H1 (cell line): ENCODE measurements at regions not wholly inside any gene's neighbourhood (a gene's known extent, or its start where the extent isn't known, plus 50 kb on each side); places are given as distances from the start of the nearest gene placed in this dataset.

ENCODE experiments used
- BCL11A ChIP-seq, 2 experiments: IDR thresholded peaks; one replicate each; pipeline ENCODE4 v1.6.1; 2011; ENCODE audit warnings: low read depth in 2 of 2, low read length in 2 of 2, mild to moderate bottlenecking in 2 of 2
- CHD1 ChIP-seq: IDR thresholded peaks from 2 replicates; pipeline ENCODE4 v1.6.1; 2012; ENCODE audit warnings: low read depth, low read length, improper control_type of control experiment
- CHD2 ChIP-seq: IDR thresholded peaks from 2 replicates; pipeline ENCODE4 v1.6.1; 2012; ENCODE audit warnings: low read length, improper control_type of control experiment
- CHD7 ChIP-seq: fragments of 300-600 bp; sonication (generic); IDR thresholded peaks from 2 replicates; pipeline ENCODE4 v1.7.1; 2012; ENCODE audit warnings: low read length, moderate library complexity, mild to moderate bottlenecking, inconsistent platforms; ENCODE audit not compliant: insufficient replicate concordance
- EGR1 ChIP-seq: IDR thresholded peaks from 2 replicates; pipeline ENCODE4 v1.6.1; 2011; ENCODE audit warnings: low read depth, low read length, borderline replicate concordance
- KDM4A ChIP-seq: IDR thresholded peaks from one replicate; pipeline ENCODE4 v1.7.1; 2012; ENCODE audit warnings: low read depth, mild to moderate bottlenecking, moderate library complexity, low read length, inconsistent platforms; ENCODE audit not compliant: severe bottlenecking
- MAFK ChIP-seq: IDR thresholded peaks from 2 replicates; pipeline ENCODE4 v1.6.1; 2012; ENCODE audit warnings: low read depth, mild to moderate bottlenecking, improper control_type of control experiment, low read length
- NRF1 ChIP-seq: IDR thresholded peaks from 2 replicates; pipeline ENCODE4 v1.6.1; 2011; ENCODE audit warnings: mild to moderate bottlenecking, low read depth, low read length, improper control_type of control experiment
- POU5F1 ChIP-seq: IDR thresholded peaks from 2 replicates; pipeline ENCODE4 v1.6.1; 2011; ENCODE audit warnings: low read depth, mild to moderate bottlenecking, low read length, moderate library complexity
- RNF2 ChIP-seq: fragments of 200-900, 300-1000 bp; sonication (generic); IDR thresholded peaks from 2 replicates; pipeline ENCODE4 v1.7.1; 2016; ENCODE audit warnings: borderline replicate concordance, low read depth, mild to moderate bottlenecking, antibody characterized with exemption, low read length; ENCODE audit not compliant: poor library complexity, severe bottlenecking; ENCODE audit errors: missing control alignments
- SIRT6 ChIP-seq: IDR thresholded peaks from one replicate; pipeline ENCODE4 v1.7.1; 2012; ENCODE audit warnings: low read length, inconsistent platforms
- SP1 ChIP-seq: IDR thresholded peaks from 2 replicates; pipeline ENCODE4 v1.6.1; 2011; ENCODE audit warnings: low read depth, low read length
- SP4 ChIP-seq: IDR thresholded peaks from 2 replicates; pipeline ENCODE4 v1.6.1; 2012; ENCODE audit warnings: low read length, inconsistent platforms
- TCF12 ChIP-seq: IDR thresholded peaks from 2 replicates; pipeline ENCODE4 v1.6.1; 2011; ENCODE audit warnings: low read depth, mild to moderate bottlenecking, low read length

- no peak for TF ChIP-seq CHD7
- no peak for TF ChIP-seq CHD2
- no peak for TF ChIP-seq RNF2
- TF ChIP-seq KDM4A, result no peak
- TF ChIP-seq MAFK, result no peak
- no peak for TF ChIP-seq SP1
- TF ChIP-seq SIRT6, result no peak
- no peak for TF ChIP-seq CHD1
- TF ChIP-seq BCL11A (IDR thresholded peaks at IDR 0.05; ENCODE audit: low read depth in 2 of 2, low read length in 2 of 2), result no peak
- no peak for TF ChIP-seq POU5F1
- no peak for TF ChIP-seq NRF1
- no peak for TF ChIP-seq SP4
- no peak for TF ChIP-seq EGR1
- no peak for TF ChIP-seq TCF12
Measured at GRCh38 chr1:157249326-157249725, 111.1 kb upstream of the ETV3 start (continued).
